DMS 273 treated with DMSO at 0.1 percent for 48 hours (cell line): ENCODE measurements at regions not wholly inside any gene's neighbourhood (a gene's known extent, or its start where the extent isn't known, plus 50 kb on each side); places are given as distances from the start of the nearest gene placed in this dataset.
"Not testable (repeated sequence)": the region's sequence is repeated elsewhere in the genome, so short reads cannot be mapped to it uniquely, and the experiment has no call there.

Source experiments
- DNase-seq: peaks from one replicate; lab custom pipeline; 2025; lab: John Stamatoyannopoulos, UW

GRCh38 chr7:10468908-10469307 is 504.8 kb upstream of the PHF14 start:
- DNase-seq: no peak

- no peak for DNase-seq
These were observed 504.2 kb upstream of the PHF14 start for GRCh38 chr7:10469476-10469875.

DNA sequence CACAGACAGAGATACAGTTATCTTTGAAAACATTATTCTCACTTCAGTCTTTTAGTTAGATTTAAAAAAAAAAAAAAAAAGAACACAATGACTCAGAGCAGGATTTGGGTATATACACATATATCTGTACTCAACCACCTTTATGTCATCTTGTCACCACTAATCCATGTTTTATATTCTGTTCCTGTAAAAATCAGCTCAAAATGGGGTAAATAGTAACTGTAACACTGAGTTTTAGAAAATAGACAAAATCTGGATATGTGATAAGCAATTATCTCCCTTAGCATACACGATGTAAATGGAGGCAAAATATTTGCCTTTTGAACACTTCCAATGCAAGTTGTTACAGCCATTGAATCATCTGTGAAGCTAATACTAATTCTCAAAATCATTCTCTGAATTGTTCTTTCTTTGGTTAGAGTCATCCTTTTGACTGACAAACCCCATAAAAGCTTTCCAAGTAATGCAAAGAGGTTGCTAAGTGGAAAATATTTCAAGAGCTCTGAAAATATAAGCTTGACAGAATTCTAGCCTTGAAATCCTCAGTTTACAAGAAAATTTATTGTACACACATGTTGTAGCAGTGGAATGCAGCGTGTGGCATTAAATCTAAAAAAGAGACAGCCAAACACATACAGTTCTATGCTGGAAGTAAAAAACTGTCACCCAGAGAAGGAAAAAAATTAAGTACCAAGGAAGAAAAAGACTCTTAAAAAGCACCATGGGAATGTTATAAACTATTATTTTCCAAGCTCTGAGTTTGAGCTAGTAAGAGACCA is 502.2 kb upstream of the PHF14 start:
- no peak for DNase-seq

DNA sequence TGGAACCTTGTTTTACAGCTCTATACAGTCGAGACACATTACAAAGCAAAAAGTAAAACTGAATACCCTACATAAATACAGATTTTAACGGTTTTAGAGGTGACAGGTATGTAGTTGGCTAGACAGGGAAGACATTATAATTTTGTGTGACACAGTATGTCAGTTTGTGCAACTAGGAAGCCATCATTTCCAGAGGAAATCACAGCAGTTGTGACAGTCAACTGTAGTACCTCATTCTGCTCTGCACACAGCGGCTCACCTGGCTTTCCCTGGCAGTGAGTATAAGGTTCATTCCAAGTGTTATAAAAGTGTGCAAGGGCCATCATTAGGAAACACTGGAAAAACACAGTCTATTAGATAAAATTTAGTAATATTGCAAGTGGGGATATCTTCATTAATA is 501.6 kb upstream of the PHF14 start:
- DNase-seq: no peak

GRCh38 chr7:10473569-10473968 is 500.1 kb upstream of the PHF14 start:
- DNase-seq: no peak

DNA sequence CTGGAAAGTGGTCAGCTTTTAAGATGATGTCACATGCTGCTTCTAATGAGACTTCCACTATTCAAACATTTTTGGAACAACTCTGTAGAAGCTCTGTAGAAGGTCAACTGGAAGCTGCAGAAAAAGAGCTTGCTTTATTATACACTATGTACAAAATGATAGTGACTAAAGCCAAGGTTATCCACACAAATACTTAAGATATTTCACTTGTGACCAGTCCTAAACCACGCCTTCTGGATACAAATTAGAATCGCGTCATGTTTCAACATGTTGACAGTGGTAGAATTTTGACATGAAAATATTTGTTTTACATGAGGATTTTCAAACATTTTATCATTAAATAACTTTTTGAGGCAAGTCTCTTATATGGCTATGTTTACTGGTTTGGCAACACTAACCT is 499.6 kb upstream of the PHF14 start:
- DNase-seq: no peak

DNA sequence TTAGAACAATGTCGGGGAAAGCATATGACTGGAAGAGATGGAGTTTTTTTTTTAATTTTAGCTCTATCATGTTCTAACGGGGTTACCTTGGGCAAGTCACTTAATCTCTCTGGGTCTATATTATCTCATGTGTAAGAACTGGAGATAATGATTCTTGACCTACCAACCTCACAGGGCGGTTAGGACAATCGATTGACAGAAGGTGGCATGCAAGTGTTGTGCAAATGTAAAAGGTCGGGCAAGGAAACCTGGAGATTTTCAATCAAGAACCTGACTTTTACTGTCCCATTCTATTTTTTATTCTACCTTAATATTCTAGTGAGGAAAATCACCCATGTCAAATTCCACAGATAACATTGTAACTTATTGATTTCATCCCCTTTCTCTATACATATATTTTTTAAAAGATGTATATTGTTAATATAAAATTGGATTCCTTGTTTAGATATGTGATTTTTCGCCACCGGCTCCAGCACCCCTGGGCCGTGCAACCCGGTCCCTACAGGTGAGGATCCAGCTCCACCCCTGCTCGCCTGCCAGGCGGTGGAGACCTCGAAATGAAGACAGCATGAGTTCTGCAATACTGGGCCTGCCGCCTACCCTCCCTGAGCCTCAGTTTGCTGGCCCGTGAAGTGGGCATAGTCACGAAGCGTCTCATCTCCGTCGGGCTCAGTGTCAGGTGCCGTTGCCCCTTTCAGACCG is 497.6 kb upstream of the PHF14 start:
- DNase-seq: no peak

DNA sequence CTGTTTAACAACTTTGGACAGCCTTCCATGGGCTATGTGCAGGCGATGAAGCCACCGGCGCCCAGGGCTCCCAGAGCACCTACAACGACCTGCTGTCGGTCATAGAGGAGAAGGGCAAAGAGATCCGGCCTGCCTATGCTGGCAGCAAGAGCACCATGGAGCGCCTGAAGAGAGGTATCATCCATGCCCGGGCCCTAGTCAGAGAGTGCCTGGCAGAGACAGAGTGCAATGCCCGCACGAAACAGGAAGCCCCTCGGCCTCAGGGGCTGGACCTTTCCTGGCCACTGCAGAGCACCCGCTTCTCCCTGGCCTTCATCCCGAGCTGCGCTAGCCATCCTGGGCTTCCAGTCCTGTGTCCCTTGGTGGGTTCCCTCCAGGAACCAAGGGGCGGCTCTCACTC is 497.0 kb upstream of the PHF14 start:
- DNase-seq: no peak

- DNase-seq: no peak
These were observed 490.0 kb upstream of the PHF14 start for GRCh38 chr7:10483671-10484070.

GRCh38 chr7:10484767-10485166 is 488.9 kb upstream of the PHF14 start:
- no peak for DNase-seq

DNA sequence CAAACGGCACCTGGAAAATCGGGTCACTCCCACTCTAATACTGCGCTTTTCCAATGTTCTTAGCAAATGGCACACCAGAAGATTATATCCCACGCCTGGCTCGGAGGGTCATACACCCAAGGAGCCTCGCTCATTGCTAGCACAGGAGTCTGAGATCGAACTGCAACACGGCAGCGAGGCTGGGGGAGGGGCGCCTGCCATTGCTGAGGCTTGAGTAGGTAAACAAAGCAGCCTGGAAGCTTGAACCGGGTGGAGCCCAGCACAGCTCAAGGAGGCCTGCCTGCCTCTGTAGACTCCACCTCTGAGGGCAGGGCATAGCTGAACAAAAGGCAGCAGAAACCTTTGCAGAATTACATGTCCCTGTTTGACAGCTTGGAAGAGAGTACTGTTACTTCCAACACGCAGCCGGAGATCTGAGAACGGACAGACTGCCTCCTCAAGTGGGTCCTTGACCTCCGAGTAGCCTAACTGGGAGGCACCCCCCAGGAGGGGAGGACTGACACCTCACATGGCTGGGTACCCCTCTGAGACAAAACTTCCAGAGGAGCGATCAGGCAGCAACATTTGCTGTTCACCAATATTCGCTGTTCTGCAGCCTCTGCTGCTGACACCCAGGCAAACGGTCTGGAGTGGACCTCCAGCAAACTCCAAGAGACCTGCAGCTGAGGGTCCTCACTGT is 472.3 kb upstream of the PHF14 start:
- DNase-seq: not testable (repeated sequence)

DNA sequence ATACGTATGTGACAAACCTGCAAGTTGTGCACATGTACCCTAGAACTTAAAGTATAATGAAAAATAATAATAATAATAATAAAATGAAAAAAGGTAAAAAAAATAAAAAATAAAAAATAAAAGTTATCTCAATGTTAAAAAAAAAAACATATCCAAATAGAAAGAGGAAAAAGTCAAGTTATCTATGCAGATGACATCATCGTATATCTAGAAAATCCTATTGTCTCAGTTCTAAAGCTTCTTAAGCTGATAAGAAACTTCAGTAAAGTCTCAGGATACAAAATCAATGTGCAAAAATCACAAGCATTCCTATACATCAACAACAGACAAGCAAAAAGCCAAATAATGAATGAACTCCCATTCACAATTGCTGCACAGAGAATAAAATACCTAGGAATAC is 466.6 kb upstream of the PHF14 start:
- no peak for DNase-seq

- DNase-seq: no peak
These were observed 452.4 kb upstream of the PHF14 start for GRCh38 chr7:10521306-10521705.

DNA sequence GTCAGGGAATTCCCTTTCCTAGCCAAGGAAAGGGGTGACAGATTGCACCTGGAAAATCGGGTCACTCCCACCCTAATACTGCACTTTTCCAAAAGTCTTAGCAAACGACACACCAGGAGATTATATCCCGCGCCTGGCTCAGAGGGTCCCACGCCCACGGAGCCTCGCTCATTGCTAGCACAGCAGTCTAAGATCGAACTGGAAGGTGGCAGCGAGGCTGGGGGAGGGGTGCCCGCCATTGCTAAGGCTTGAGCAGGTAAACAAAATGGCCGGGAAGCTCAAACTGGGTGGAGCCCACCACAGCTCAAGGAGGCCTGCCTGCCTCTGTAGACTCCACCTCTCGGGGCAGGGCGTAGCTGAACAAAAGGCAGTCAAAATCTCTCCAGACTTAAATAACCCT is 440.2 kb upstream of the PHF14 start:
- DNase-seq: not testable (repeated sequence)

GRCh38 chr7:10536561-10536960 is 437.1 kb upstream of the PHF14 start:
- DNase-seq: no peak

GRCh38 chr7:10537764-10538163 is 435.9 kb upstream of the PHF14 start:
- no peak for DNase-seq

DNA sequence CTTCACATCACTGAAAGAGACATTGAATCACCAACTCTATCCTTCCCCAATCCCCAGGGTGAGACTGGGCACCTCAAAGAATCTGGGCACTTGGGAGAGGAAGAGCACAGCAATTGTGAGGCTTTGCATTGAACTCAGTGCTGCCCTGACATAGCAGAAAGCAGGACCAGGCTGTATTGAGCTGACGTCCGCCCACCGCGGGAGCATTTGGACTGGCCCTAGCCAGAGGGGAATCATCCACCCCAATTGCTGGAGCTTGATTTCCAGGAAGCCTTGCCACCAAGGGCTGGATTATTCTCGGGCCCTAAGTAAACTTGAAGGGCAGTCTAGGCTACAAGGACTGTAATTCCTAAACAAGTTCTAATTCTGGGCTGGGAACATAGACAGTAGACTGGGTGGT is 416.3 kb upstream of the PHF14 start:
- no peak for DNase-seq

- DNase-seq: no peak
These were observed 413.2 kb upstream of the PHF14 start for GRCh38 chr7:10560497-10560896.

DNA sequence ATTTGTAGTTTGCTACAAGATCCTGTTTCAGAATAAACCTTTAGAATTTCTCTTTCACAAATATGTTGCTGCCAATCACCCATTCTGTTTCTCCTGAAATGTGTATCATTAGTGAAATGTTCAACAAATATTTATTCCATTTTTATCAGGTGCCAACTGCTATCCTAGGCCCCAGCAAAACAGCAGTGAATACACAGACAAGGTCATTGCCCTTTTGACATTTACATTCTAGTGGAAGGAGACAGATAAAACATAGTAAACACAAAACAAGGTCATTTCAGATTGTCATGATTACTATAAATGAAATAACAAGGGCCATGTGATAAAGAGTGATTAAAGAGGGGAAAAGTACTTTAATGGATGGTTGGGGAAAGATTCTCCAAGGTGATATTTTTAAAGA is 404.8 kb upstream of the PHF14 start:
- no peak for DNase-seq

GRCh38 chr7:10571759-10572158 is 401.9 kb upstream of the PHF14 start:
- no peak for DNase-seq

DNA sequence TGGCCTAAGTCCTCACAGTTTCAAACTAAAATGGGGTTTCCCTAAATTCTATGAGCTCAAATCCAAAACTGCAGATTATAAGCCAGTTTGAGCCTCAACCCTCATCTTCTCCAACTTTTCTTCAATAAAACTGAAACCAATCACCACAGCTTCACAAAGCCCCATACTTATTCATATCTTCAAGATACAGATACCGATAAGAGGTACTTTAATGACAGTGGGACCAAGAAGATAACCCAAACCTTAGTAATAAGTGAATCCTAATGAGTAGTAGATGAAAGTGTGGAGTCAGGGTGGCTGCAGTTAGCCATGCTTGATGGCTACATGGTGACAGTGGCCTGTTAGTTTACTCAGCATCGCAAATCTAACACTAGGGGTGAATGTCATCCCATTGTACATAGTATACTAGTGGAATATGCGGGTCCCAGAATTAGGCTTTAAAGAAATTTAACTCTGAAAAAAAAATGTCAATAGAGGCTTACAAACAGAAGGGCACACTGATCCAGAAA is 395.8 kb upstream of the PHF14 start:
- DNase-seq: no peak

- DNase-seq: no peak
These were observed 394.1 kb upstream of the PHF14 start for GRCh38 chr7:10579561-10579960.

GRCh38 chr7:10584886-10585285 is 388.8 kb upstream of the PHF14 start:
- DNase-seq: no peak
